K562 (cell line): ENCODE measurements at regions not wholly inside any gene's neighbourhood (a gene's known extent, or its start where the extent isn't known, plus 50 kb on each side); places are given as distances from the start of the nearest gene placed in this dataset.

ENCODE experiments used
- ATAC-seq: fragments of 200-7000 bp; cut with Tn5 transposase; 3 replicates; pipeline ENCODE4 v1.9.1; 2020; ENCODE audit warnings: moderate library complexity
- BruUV-seq: library from RNA; stranded (reverse); fragments of 400-500 nt; replicated peaks from 2 replicates; lab custom pipeline; 2021; lab: Mats Ljungman, UMichigan
- CTCF ChIA-PET: fragments of 300-600 bp; formaldehyde crosslinking; extraction: SDS; loops from one replicate; lab custom pipeline; 2021; ENCODE audit warnings: low intra/inter-chr PET ratio; lab: Yijun Ruan, JAX
- POLR2A ChIA-PET: fragments of 300-600, 350-650 bp; sonication (Branson Sonifier 250); formaldehyde crosslinking; extraction: SDS; loops from one replicate; lab custom pipeline; 2021; ENCODE audit warnings: antibody characterized with exemption, inconsistent platforms; lab: Yijun Ruan, JAX
- DNase-seq, 4 experiments: peaks; one replicate each; pipeline versions ENCODE4 v3.0.0 to v3.0.0-alpha.2; 2011 to 2018; ENCODE audit warnings: low spot score in 3 of 4, mixed read lengths in 3 of 4; ENCODE audit errors: extremely low read depth in 1 of 4
- FAIRE-seq: peaks from 2 replicates; lab custom pipeline; 2011; peaks lifted over from hg19 to GRCh38; lab: Jason Lieb, UNC
- H2AFZ ChIP-seq: 2 replicates; pipeline ENCODE4 v1.6.0; 2011; ENCODE audit warnings: low read depth, low read length, control low read depth, inconsistent platforms
- H3K27ac ChIP-seq: fragments of 200-600 bp; 3 replicates; pipeline ENCODE4 v1.8.0; 2011; ENCODE audit warnings: low read depth, mild to moderate bottlenecking, control low read depth, inconsistent platforms, low read length, moderate library complexity, mixed read lengths; ENCODE audit errors: extremely low read depth
- H3K27me3 ChIP-seq, 2 experiments: fragments of 300-600 bp in 1 of 2; 2 replicates in 1 of 2; 3 replicates in 1 of 2; pipeline versions ENCODE4 v1.6.0 to v1.8.0; 2011; ENCODE audit warnings: inconsistent platforms in 2 of 2, low read length in 2 of 2, mild to moderate bottlenecking in 1 of 2, mixed read lengths in 1 of 2, moderate library complexity in 1 of 2; ENCODE audit not compliant: control insufficient read depth in 2 of 2, insufficient read depth in 2 of 2
- H3K36me3 ChIP-seq: fragments of 300-600 bp; 3 replicates; pipeline ENCODE4 v1.8.0; 2011; ENCODE audit warnings: mild to moderate bottlenecking, low read length, inconsistent platforms; ENCODE audit not compliant: control insufficient read depth, insufficient read depth
- H3K4me1 ChIP-seq, 2 experiments: fragments of 200-600 bp in 1 of 2; replicated peaks in 1 of 2; 2 replicates in 1 of 2; 3 replicates in 1 of 2; pipeline versions ENCODE4 v1.5.1 to v1.8.0; 2011; ENCODE audit warnings: inconsistent platforms in 2 of 2, low read length in 2 of 2, mild to moderate bottlenecking in 1 of 2, mixed read lengths in 1 of 2, moderate library complexity in 1 of 2; ENCODE audit not compliant: control insufficient read depth in 2 of 2, insufficient read depth in 2 of 2
- H3K4me2 ChIP-seq: 2 replicates; pipeline ENCODE4 v1.6.1; 2011; ENCODE audit warnings: low read length, control low read depth, inconsistent platforms, mixed read lengths; ENCODE audit not compliant: insufficient read depth
- H3K4me3 ChIP-seq: fragments of 200-600 bp; sonication (generic), shearing (Covaris generic); 2 replicates; pipeline ENCODE4 v1.5.1; 2016; ENCODE audit warnings: control low read depth, inconsistent platforms
- H3K79me2 ChIP-seq: fragments of 200-600 bp; 3 replicates; pipeline ENCODE4 v1.8.0; 2011; ENCODE audit warnings: low read length, inconsistent platforms; ENCODE audit not compliant: control insufficient read depth, insufficient read depth
- H3K9ac ChIP-seq, 2 experiments: 2 replicates each; pipeline versions ENCODE4 v1.6.0 to v1.6.1; 2011; ENCODE audit warnings: low read depth in 2 of 2, low read length in 2 of 2, control low read depth in 1 of 2, inconsistent platforms in 1 of 2, mild to moderate bottlenecking in 1 of 2, mixed read lengths in 1 of 2; ENCODE audit not compliant: insufficient read depth in 1 of 2
- H3K9me1 ChIP-seq: one replicate; pipeline ENCODE4 v1.6.0; 2011; ENCODE audit warnings: inconsistent platforms, mild to moderate bottlenecking, low read length, moderate library complexity; ENCODE audit not compliant: control insufficient read depth, insufficient read depth
- H3K9me3 ChIP-seq: replicated peaks from 2 replicates; pipeline ENCODE4 v1.5.1; 2011; ENCODE audit warnings: low read depth, low read length, inconsistent platforms; ENCODE audit not compliant: control insufficient read depth, insufficient read depth
- H4K20me1 ChIP-seq: replicated peaks from 2 replicates; pipeline ENCODE4 v1.6.1; 2011; ENCODE audit warnings: low read length, inconsistent platforms, mixed read lengths; ENCODE audit not compliant: control insufficient read depth, insufficient read depth
- ARID3B ChIP-seq: fragments of 250-450 bp; sonication (Bioruptor Pico); IDR thresholded peaks from 2 replicates; pipeline ENCODE4 v1.4.0; 2020; ENCODE audit warnings: borderline replicate concordance
- BRD9 ChIP-seq: fragments of 450-650 bp; IDR thresholded peaks from 2 replicates; pipeline ENCODE4 v1.6.1; 2018; ENCODE audit warnings: low read depth; ENCODE audit not compliant: partially characterized antibody
- CEBPB ChIP-seq: fragments of 450-650 bp; IDR thresholded peaks from 2 replicates; pipeline ENCODE4 v1.6.1; 2016; ENCODE audit warnings: missing genetic modification characterization, missing compliant biosample characterization
- ELF2 ChIP-seq: fragments of 250-450 bp; sonication (Bioruptor Pico); IDR thresholded peaks from 2 replicates; pipeline ENCODE4 v1.5.0; 2021; ENCODE audit warnings: mild to moderate bottlenecking
- ETV6 ChIP-seq, 3 experiments: fragments of 150-350 bp in 1 of 3; sonication (generic) in 1 of 3; formaldehyde crosslinking in 1 of 3; IDR thresholded peaks; 2 replicates each; pipeline versions ENCODE4 v1.6.1 to v1.8.0; 2014 to 2022; ENCODE audit warnings: borderline replicate concordance in 2 of 3, low read depth in 2 of 3, antibody characterized with exemption in 1 of 3, low read length in 1 of 3, mild to moderate bottlenecking in 1 of 3, missing genetic modification reagents in 1 of 3
- HDAC3 ChIP-seq: fragments of 450-650 bp; IDR thresholded peaks from 2 replicates; pipeline ENCODE4 v1.6.1; 2018; ENCODE audit warnings: borderline replicate concordance, mild to moderate bottlenecking, moderate library complexity; ENCODE audit not compliant: partially characterized antibody
- MCM2 ChIP-seq: fragments of 450-650 bp; IDR thresholded peaks from 2 replicates; pipeline ENCODE4 v1.6.1; 2017; ENCODE audit warnings: low read depth, mild to moderate bottlenecking
- NFIC ChIP-seq: fragments of 450-650 bp; IDR thresholded peaks from 2 replicates; pipeline ENCODE4 v1.6.1; 2017; ENCODE audit warnings: mild to moderate bottlenecking, inconsistent platforms
- NUFIP1 ChIP-seq: fragments of 450-650 bp; IDR thresholded peaks from 2 replicates; pipeline ENCODE4 v1.6.1; 2018; ENCODE audit not compliant: partially characterized antibody
- YY1 ChIP-seq, 3 experiments: IDR thresholded peaks; 2 replicates each; pipeline ENCODE4 v1.6.1; 2011; ENCODE audit warnings: low read length in 2 of 3, mild to moderate bottlenecking in 2 of 3, moderate library complexity in 2 of 3, borderline replicate concordance in 1 of 3, control low read depth in 1 of 3, low read depth in 1 of 3; ENCODE audit not compliant: insufficient read depth in 3 of 3, insufficient replicate concordance in 2 of 3, control insufficient read depth in 1 of 3, insufficient read length in 1 of 3; ENCODE audit errors: extremely low read depth in 1 of 3
- ZNF764 ChIP-seq: fragments of 250-450 bp; sonication (Bioruptor Pico); IDR thresholded peaks from 2 replicates; pipeline ENCODE4 v1.4.0; 2020; ENCODE audit warnings: low read depth, mild to moderate bottlenecking, moderate library complexity
- WGBS: fragments of 100-300 bp; shearing (Covaris generic); methylation state at CpG from one replicate; pipeline ENCODE4 v1.1.6; 2016; ENCODE audit warnings: low coverage, mixed read lengths; ENCODE audit not compliant: insufficient coverage; ENCODE audit errors: missing lambda C conversion rate; 5-methylcytosine and 5-hydroxymethylcytosine counted together
- in situ Hi-C: fragments of 300-500 bp; cut with MboI; formaldehyde crosslinking; loops from 4 replicates; pipeline ENCODE4 v1.15.0; 2018; ENCODE audit warnings: inconsistent platforms, mixed read lengths
- intact Hi-C: fragments of 100-400 bp; cut with micrococcal nuclease; formaldehyde crosslinking; loops from 2 replicates; pipeline ENCODE4 v1.14.2; 2022
- TF ChIP-seq, protein P1 (sequence below): fragments of 450-650 bp; formaldehyde crosslinking; IDR thresholded peaks from 2 replicates; pipeline ENCODE4 v1.4.0; 2020; ENCODE audit warnings: mild to moderate bottlenecking, moderate library complexity
- TF ChIP-seq, protein P2 (sequence below): fragments of 250-450 bp; sonication (Bioruptor Pico); IDR thresholded peaks from 2 replicates; pipeline ENCODE4 v1.5.0; 2021; ENCODE audit warnings: mild to moderate bottlenecking, moderate library complexity
- TF ChIP-seq, protein P3 (sequence below): fragments of 450-650 bp; formaldehyde crosslinking; IDR thresholded peaks from 2 replicates; pipeline ENCODE4 v1.4.0; 2020; ENCODE audit warnings: mild to moderate bottlenecking, moderate library complexity

DNA sequence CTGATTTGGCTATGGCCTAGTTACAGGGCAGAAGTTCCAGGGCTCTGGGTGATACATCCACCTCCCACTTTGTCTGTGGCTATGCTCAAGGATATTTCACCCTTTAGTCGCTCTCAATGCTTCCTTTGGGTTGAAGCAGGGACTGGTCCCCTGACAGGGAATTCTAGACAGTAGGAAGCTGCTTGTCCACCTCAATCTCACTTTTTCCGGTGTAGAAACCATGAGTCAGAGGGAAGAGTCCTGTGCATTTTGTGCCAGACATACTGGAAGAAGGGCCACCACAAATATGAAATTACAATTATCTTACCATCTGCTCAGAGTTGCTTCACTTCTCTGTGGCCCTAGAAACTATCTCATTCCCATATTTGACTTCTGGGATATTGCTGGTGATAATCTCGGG is 413.7 kb upstream of the FAT3 start:
- CTCF ChIA-PET = no interaction called here
- WGBS = 23% methylated on average over 3 of the region's 3 CpGs
- H3K9me3 ChIP-seq = peaks cover 4% of the 10 kb centered on the region; the same call in 1 of the 2 replicates
- TF ChIP-seq ETV6 (IDR thresholded peaks at IDR 0.05; ENCODE audit: borderline replicate concordance in 1 of 2, low read depth in 2 of 2, low read length in 1 of 2) = no peak
- no peak for TF ChIP-seq ETV6 (CRISPR knock-in tag; IDR thresholded peaks at IDR 0.05; ENCODE audit: borderline replicate concordance)
- no peak for TF ChIP-seq ARID3B (CRISPR knock-in tag)
- no peak for TF ChIP-seq HDAC3
- TF ChIP-seq, protein P1, sequence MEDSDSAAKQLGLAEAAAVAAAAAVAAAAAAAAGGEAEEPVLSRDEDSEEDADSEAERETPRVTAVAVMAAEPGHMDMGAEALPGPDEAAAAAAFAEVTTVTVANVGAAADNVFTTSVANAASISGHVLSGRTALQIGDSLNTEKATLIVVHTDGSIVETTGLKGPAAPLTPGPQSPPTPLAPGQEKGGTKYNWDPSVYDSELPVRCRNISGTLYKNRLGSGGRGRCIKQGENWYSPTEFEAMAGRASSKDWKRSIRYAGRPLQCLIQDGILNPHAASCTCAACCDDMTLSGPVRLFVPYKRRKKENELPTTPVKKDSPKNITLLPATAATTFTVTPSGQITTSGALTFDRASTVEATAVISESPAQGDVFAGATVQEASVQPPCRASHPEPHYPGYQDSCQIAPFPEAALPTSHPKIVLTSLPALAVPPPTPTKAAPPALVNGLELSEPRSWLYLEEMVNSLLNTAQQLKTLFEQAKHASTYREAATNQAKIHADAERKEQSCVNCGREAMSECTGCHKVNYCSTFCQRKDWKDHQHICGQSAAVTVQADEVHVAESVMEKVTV (CRISPR knock-in tag) = no peak
- TF ChIP-seq, protein P2, sequence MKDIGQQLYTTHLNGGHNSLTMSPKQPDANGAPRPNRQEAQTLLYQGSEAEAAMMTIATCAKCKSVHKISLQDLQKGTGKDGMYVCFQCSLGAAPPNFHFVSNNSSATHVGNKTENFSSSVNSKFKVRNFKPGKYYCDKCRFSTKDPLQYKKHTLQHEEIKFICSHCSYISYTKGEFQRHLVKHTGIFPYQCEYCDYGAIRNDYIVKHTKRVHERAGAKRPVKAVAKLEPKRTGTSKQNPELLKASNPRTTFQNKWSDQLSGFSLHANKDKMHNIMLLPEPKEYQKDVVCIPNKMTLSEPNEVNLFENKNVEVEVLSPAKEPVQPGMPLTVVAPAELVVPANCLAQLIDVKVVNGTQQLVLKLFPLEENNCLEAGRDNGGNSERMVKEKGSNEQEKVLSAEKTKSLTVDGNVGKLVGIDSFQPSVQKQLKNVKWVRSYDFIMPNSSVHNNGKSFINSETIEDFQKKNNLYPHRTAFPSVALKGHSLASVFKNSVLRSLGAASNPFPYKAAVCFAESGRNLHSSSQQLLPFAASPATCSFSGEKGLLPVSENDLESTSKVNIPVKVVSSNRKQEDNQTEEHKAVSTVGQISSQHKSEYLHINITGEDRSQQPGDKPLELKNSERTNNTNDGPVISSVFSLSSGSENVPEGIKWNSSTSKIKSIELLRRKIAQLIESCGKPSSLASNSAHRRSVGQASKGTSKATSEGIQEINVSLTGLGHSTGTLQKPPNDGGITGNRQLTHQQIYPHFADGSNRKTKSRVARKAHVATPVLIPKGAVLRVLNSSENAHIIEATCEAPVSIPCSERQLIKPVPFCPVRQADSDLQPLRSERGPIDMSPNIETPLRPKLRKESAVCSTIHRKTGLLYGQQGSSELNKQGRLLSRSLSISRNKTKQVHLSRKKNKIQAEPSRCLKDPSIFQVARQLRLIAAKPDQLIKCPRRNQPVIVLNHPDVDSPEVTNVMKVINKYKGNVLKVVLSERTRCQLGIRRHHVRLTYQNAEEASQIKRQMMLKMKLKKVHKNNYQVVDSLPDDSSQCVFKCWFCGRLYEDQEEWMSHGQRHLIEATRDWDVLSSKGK = no peak
- TF ChIP-seq CEBPB (tag) = no peak
- no peak for TF ChIP-seq ZNF764 (CRISPR knock-in tag)
- TF ChIP-seq, protein P3, sequence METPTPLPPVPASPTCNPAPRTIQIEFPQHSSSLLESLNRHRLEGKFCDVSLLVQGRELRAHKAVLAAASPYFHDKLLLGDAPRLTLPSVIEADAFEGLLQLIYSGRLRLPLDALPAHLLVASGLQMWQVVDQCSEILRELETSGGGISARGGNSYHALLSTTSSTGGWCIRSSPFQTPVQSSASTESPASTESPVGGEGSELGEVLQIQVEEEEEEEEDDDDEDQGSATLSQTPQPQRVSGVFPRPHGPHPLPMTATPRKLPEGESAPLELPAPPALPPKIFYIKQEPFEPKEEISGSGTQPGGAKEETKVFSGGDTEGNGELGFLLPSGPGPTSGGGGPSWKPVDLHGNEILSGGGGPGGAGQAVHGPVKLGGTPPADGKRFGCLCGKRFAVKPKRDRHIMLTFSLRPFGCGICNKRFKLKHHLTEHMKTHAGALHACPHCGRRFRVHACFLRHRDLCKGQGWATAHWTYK (CRISPR knock-in tag) = no peak
- TF ChIP-seq BRD9 = no peak
- TF ChIP-seq NFIC = no peak
- no peak for TF ChIP-seq NUFIP1
- TF ChIP-seq ELF2 (CRISPR knock-in tag) = no peak
- no peak for TF ChIP-seq YY1 (IDR thresholded peaks at IDR 0.05; ENCODE audit: borderline replicate concordance in 1 of 3, control insufficient read depth in 1 of 3, extremely low read depth in 1 of 3, insufficient read depth in 3 of 3, insufficient read length in 1 of 3, insufficient replicate concordance in 2 of 3, low read depth in 1 of 3, low read length in 2 of 3)
- TF ChIP-seq MCM2 = no peak

More for the DNA sequence above, 413.7 kb upstream of the FAT3 start:
- in situ Hi-C loops (no loop called here), intact Hi-C loops (no loop called here)
- FAIRE-seq = no peak
- no peaks in the 10 kb centered on the region for H3K27me3 ChIP-seq
- H3K9ac ChIP-seq = no peak overlapping the region
- H4K20me1 ChIP-seq = no peaks in the 10 kb centered on the region
- H3K79me2 ChIP-seq = no peaks in the 10 kb centered on the region
- no peak overlapping the region for H3K27ac ChIP-seq
- peaks cover 0 to 3% of the 10 kb centered on the region in 2 experiments; a peak in 2 of 5 replicates for H3K4me1 ChIP-seq
- DNase-seq = no peak
- ATAC-seq = no peak
- H3K9me1 ChIP-seq = no peaks in the 10 kb centered on the region
- H3K4me3 ChIP-seq = no peak overlapping the region
- POLR2A ChIA-PET = no interaction called here
- H2AFZ ChIP-seq = no peak overlapping the region; the same call in 1 of the 2 replicates
- no peak overlapping the region for H3K4me2 ChIP-seq
- H3K36me3 ChIP-seq = no peaks in the 10 kb centered on the region
- no TSS peak for BruUV-seq
